ENCODE measurements at regions not wholly inside any gene's neighbourhood (a gene's known extent, or its start where the extent isn't known, plus 50 kb on each side); places are given as distances from the start of the nearest gene placed in this dataset.
A peak's percentile ranks its signal among the peaks of the same experiment; 100 is the strongest.

GRCh38 chr9:126033956-126034355, 286.8 kb downstream of the PBX3 start:
- H3K9ac ChIP-seq = no peak overlapping the region
- no peak for TF ChIP-seq Cebpa-rat (IDR thresholded peaks at IDR 0.05)
- H3K27me3 ChIP-seq = no peaks in the 10 kb centered on the region
- no peaks in the 10 kb centered on the region for H3K9me3 ChIP-seq
- no peak overlapping the region for H3K4me3 ChIP-seq
- H4K20me1 ChIP-seq = no peaks in the 10 kb centered on the region
- no peaks in the 10 kb centered on the region for H3K36me3 ChIP-seq
- peaks cover 25% of the 10 kb centered on the region for H3K4me1 ChIP-seq
- no peak overlapping the region for H3K4me2 ChIP-seq
- H3K27ac ChIP-seq = no peak overlapping the region

GRCh38 chr9:126036881-126037291, 289.7 kb downstream of the PBX3 start:
- H3K27me3 ChIP-seq = no peaks in the 10 kb centered on the region
- H3K36me3 ChIP-seq = no peaks in the 10 kb centered on the region
- no peak overlapping the region for H3K9ac ChIP-seq
- no peak for TF ChIP-seq Cebpa-rat (IDR thresholded peaks at IDR 0.05)
- no peak overlapping the region for H3K4me3 ChIP-seq
- peaks cover 21% of the 10 kb centered on the region for H3K4me1 ChIP-seq
- peak overlapping the region; percentile 28 for H3K4me2 ChIP-seq
- no peaks in the 10 kb centered on the region for H4K20me1 ChIP-seq
- H3K27ac ChIP-seq = no peak overlapping the region
- no peaks in the 10 kb centered on the region; the same call in 1 of the 2 replicates for H3K9me3 ChIP-seq

- Histone ChIP-seq H3K27ac (no peak overlapping the region), H3K4me1 (peaks cover 14% of the 10 kb centered on the region), H4K20me1 (no peaks in the 10 kb centered on the region), H3K36me3 (no peaks in the 10 kb centered on the region), H3K9me3 (peaks cover 7% of the 10 kb centered on the region; the same call in 1 of the 2 replicates), H3K4me2 (no peak overlapping the region), H3K9ac (no peak overlapping the region), H3K4me3 (no peak overlapping the region), H3K27me3 (no peaks in the 10 kb centered on the region)
- TF ChIP-seq Cebpa-rat (IDR thresholded peaks at IDR 0.05) = no peak
Measured at GRCh38 chr9:126038790-126039189, 287.8 kb upstream of the MVB12B start.

- Histone ChIP-seq H3K36me3 (no peaks in the 10 kb centered on the region), H4K20me1 (no peaks in the 10 kb centered on the region), H3K4me3 (no peak overlapping the region), H3K27me3 (no peaks in the 10 kb centered on the region), H3K4me2 (no peak overlapping the region), H3K27ac (no peak overlapping the region), H3K4me1 (no peaks in the 10 kb centered on the region), H3K9me3 (peaks cover 31% of the 10 kb centered on the region), H3K9ac (no peak overlapping the region)
- no peak for TF ChIP-seq Cebpa-rat (IDR thresholded peaks at IDR 0.05)
Measured at GRCh38 chr9:126043681-126044080, 282.9 kb upstream of the MVB12B start.

- H3K9me3 ChIP-seq = peaks cover 22% of the 10 kb centered on the region
- no peaks in the 10 kb centered on the region for H4K20me1 ChIP-seq
- no peak for TF ChIP-seq Cebpa-rat (IDR thresholded peaks at IDR 0.05)
- H3K4me2 ChIP-seq = no peak overlapping the region
- no peaks in the 10 kb centered on the region for H3K36me3 ChIP-seq
- H3K27ac ChIP-seq = no peak overlapping the region
- H3K9ac ChIP-seq = no peak overlapping the region
- H3K4me1 ChIP-seq = no peaks in the 10 kb centered on the region
- no peaks in the 10 kb centered on the region for H3K27me3 ChIP-seq
- no peak overlapping the region for H3K4me3 ChIP-seq
Measured at GRCh38 chr9:126049088-126049487, 277.5 kb upstream of the MVB12B start.

GRCh38 chr9:126049896-126050604, 276.6 kb upstream of the MVB12B start:
- Histone ChIP-seq H3K9me3 (peaks cover 16% of the 10 kb centered on the region), H3K27ac (no peak overlapping the region), H3K27me3 (no peaks in the 10 kb centered on the region), H3K36me3 (no peaks in the 10 kb centered on the region), H3K4me2 (no peak overlapping the region), H4K20me1 (no peaks in the 10 kb centered on the region), H3K4me3 (no peak overlapping the region), H3K9ac (no peak overlapping the region), H3K4me1 (no peaks in the 10 kb centered on the region)
- TF ChIP-seq Cebpa-rat (IDR thresholded peaks at IDR 0.05) = no peak

- TF ChIP-seq Cebpa-rat (IDR thresholded peaks at IDR 0.05) = no peak
Measured at GRCh38 chr9:126050605-126050990, 276.0 kb upstream of the MVB12B start.

GRCh38 chr9:126051446-126052130, 275.0 kb upstream of the MVB12B start:
- no peak overlapping the region for H3K9ac ChIP-seq
- H3K4me1 ChIP-seq = no peaks in the 10 kb centered on the region

More at GRCh38 chr9:126050605-126050990, 276.0 kb upstream of the MVB12B start:
- Histone ChIP-seq H3K9ac (no peak overlapping the region), H3K4me2 (no peak overlapping the region), H3K4me1 (no peaks in the 10 kb centered on the region), H4K20me1 (no peaks in the 10 kb centered on the region), H3K27me3 (no peaks in the 10 kb centered on the region), H3K9me3 (peaks cover 11% of the 10 kb centered on the region), H3K27ac (no peak overlapping the region), H3K4me3 (no peak overlapping the region), H3K36me3 (no peaks in the 10 kb centered on the region)

GRCh38 chr9:126052791-126053190, 273.8 kb upstream of the MVB12B start:
- H3K9me3 ChIP-seq = no peaks in the 10 kb centered on the region
- H3K4me3 ChIP-seq = no peak overlapping the region
- H4K20me1 ChIP-seq = no peaks in the 10 kb centered on the region
- H3K4me1 ChIP-seq = no peaks in the 10 kb centered on the region
- no peak overlapping the region for H3K9ac ChIP-seq
- no peak for TF ChIP-seq Cebpa-rat (IDR thresholded peaks at IDR 0.05)
- H3K27ac ChIP-seq = no peak overlapping the region
- no peaks in the 10 kb centered on the region for H3K27me3 ChIP-seq
- no peaks in the 10 kb centered on the region for H3K36me3 ChIP-seq
- H3K4me2 ChIP-seq = no peak overlapping the region

More at GRCh38 chr9:126051446-126052130, 275.0 kb upstream of the MVB12B start:
- Histone ChIP-seq H3K27ac (no peak overlapping the region), H4K20me1 (no peaks in the 10 kb centered on the region), H3K4me2 (no peak overlapping the region), H3K36me3 (no peaks in the 10 kb centered on the region), H3K4me3 (no peak overlapping the region), H3K9me3 (peaks cover under 1% of the 10 kb centered on the region; the same call in 1 of the 2 replicates), H3K27me3 (no peaks in the 10 kb centered on the region)
- TF ChIP-seq Cebpa-rat (IDR thresholded peaks at IDR 0.05) = no peak

GRCh38 chr9:126053913-126054312, 272.7 kb upstream of the MVB12B start:
- Histone ChIP-seq H3K4me2 (no peak overlapping the region), H3K9me3 (no peaks in the 10 kb centered on the region), H3K27ac (no peak overlapping the region), H4K20me1 (no peaks in the 10 kb centered on the region), H3K4me1 (no peaks in the 10 kb centered on the region), H3K9ac (no peak overlapping the region), H3K4me3 (no peak overlapping the region), H3K36me3 (no peaks in the 10 kb centered on the region), H3K27me3 (no peaks in the 10 kb centered on the region)
- no peak for TF ChIP-seq Cebpa-rat (IDR thresholded peaks at IDR 0.05)

Data from BLaER1 (cell line).